NCI-H1092 treated with DMSO at 0.1 percent for 48 hours (cell line): ENCODE measurements at regions not wholly inside any gene's neighbourhood (a gene's known extent, or its start where the extent isn't known, plus 50 kb on each side); places are given as distances from the start of the nearest gene placed in this dataset.
"Not testable (repeated sequence)": the region's sequence is repeated elsewhere in the genome, so short reads cannot be mapped to it uniquely, and the experiment has no call there.

Experiments used
- DNase-seq: peaks from one replicate; lab custom pipeline; 2025; lab: John Stamatoyannopoulos, UW

- no peak for DNase-seq
Observed at GRCh38 chr9:30293231-30293630, 2091.2 kb upstream of the ACO1 start.

GRCh38 chr9:30299126-30299780, 2085.2 kb upstream of the ACO1 start:
- no peak for DNase-seq

DNA sequence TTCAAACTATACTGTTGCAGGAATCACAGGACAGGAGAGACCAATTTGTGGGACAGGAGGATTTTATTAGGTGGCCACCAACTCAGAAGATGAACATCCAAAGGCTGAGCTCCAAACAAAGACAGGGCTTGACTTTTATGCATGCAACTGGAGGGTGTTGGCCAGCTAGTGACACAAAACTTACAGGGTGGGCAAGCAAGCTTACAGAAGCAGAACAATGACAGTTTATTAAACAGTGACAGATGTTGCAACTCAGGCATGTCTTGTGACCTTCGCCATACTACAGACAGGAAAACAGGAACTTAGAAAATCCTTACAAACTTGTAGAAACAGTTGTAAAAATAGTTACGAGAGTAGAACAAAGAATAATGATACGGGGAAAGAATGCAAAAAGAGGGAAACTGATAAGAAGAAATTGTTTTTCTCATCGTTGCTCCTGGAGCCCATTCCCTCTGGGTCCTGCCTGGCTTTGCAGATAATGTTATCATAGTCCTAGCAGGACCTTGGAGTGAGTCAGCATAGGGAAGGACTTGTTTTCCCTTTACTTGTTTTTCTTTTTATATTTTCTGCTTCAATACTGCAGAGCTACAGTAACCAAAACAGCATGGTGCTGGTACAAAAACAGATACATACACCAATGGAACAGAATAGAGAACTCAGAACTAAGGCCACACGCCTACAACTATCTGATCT, 2083.0 kb upstream of the ACO1 start:
- no peak for DNase-seq

DNA sequence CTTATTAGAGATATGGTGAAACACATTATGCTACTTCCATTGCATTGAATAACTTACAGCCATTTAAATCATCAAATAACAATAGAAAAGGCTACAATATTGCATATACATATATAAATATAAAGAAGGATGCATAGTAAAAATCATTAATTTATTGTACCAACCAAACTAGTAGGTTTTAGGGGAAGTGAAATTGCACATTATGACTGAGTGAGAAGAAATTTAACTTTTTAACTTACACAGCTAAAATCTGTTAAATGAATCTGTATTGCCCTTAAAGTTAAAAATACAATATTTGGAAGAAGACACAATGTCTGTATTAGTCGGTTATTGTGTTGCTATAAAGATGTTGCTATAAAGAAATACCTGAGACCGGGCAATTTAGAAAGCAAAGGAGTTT, 2073.7 kb upstream of the ACO1 start:
- no peak for DNase-seq

DNA sequence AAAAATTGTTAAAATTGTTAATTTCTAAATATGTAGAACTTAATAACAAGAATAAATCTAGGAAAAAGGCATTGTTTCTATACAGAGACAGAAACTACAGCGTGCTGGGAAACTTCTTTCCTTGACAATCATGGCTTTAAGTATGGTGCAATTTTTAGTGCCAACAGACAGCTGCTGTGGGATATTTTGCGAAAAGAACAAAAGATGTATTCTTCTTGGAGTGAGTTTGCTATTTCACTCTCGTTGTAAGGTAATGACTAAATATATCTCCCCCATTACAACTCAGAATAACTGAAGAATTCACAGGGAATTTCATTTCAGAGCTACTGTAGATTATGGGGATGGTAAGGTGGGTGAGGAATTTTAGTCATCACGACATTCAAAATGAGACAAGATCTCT, 2055.0 kb upstream of the ACO1 start:
- no peak for DNase-seq

DNA sequence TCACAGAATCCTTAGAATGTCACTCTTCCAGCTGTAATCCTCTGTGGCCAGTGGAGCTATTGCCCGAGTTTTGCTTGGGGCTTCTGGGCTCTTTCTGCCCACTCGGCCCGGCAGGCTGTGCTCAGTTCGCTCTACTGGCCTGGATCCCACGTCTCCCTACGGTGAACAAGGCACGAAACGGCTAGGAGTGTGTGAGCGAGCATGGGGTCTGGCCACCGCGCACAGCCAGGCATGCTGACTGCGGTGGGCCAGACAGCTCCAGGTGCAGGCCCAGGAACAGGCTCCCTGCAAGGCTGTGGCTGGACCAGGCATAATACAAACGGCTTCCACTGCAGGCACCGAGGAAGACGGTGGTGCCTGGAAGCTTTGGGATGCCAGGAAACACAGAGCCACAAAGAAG, 2035.5 kb upstream of the ACO1 start:
- DNase-seq, result no peak

- DNase-seq, result no peak
Observed at GRCh38 chr9:30349526-30350513, 2034.6 kb upstream of the ACO1 start.

- no peak for DNase-seq
Observed at GRCh38 chr9:30356221-30356620, 2028.2 kb upstream of the ACO1 start.

DNA sequence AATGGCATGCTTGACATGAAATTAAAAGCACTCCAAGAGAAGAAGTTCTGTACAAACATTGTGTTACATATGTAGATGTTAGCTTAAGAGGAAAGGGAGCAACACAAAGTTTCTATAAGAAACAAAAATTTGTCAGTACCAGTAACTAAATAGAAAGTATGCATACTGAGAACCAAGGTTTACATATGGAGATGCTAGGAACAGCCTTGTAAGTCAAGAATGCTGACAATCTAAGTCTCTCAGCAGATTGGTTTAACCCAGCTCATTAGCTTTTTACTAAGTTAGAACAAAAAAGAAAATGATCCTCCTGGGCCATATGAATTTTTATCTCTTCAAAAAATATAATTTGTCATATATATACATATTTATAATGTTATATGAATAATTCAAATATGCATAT, 2022.1 kb upstream of the ACO1 start:
- no peak for DNase-seq

DNA sequence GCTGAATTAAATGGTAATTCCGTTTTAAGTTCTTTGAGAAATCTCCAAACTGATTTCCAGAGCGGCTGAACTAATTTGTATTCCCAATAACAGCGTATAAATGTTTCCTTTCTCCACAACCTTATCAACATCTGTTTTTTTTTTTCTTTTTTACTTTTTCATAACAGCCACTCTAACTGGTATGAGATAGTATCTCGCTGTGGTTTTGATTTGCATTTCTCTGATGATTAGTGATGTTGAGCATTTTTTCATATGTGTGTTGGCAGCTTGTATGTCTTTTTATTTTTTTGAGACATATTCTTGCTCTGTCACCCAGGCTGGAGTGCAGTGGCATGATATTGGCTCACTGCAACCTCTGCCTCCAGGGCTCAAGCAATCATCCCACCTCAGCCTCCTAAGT, 2018.3 kb upstream of the ACO1 start:
- not testable (repeated sequence) for DNase-seq

- DNase-seq, result no peak
Observed at GRCh38 chr9:30382271-30382670, 2002.2 kb upstream of the ACO1 start.

- no peak for DNase-seq
Observed at GRCh38 chr9:30410273-30410672, 1974.2 kb upstream of the ACO1 start.

DNA sequence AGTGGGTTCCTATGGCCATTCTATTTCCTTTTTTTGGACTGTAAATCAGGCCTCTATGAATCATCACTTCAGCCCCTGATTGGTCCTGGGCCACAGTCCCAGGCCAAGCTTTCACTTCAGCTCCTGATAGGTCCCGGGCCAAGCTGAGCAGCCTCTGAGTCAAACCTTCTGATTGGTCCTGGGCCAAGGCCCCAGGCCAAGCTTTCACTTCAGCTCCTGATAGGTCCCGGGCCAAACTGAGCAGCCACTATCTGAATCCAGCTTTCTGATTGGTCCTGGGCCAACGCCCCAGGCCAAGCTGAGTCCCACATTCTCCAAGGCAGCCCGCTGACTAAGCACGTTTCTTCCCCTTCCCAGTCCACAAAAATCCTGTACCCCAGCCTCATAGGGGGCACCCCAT, 1972.9 kb upstream of the ACO1 start:
- DNase-seq, result no peak

GRCh38 chr9:30459156-30459555, 1925.3 kb upstream of the ACO1 start:
- DNase-seq, result no peak

GRCh38 chr9:30476826-30477225, 1907.6 kb upstream of the ACO1 start:
- DNase-seq, result no peak

DNA sequence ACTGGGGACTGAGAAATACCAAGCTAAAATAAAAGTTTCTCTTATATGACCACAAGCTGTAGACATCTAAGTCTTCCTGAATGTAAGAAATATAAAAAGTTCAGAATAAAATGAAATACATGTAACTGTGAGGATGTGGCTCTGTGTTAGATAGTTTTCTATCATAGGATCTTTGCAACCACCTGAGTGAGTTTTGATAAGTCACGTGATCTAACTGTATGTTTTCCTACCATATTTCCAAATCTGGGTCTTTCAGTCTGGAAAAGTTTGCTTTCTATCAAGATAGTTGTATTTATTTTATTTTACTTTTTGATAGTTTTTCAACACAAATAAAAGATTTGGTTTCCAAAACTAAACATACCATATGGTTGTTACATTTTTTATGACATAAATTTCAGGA, 1905.8 kb upstream of the ACO1 start:
- DNase-seq, result no peak

- DNase-seq, result no peak
Observed at GRCh38 chr9:30482499-30482898, 1901.9 kb upstream of the ACO1 start.

- DNase-seq, result no peak
Observed at GRCh38 chr9:30484690-30485089, 1899.8 kb upstream of the ACO1 start.

- DNase-seq, result no peak
Observed at GRCh38 chr9:30504502-30504905, 1879.9 kb upstream of the ACO1 start.

DNA sequence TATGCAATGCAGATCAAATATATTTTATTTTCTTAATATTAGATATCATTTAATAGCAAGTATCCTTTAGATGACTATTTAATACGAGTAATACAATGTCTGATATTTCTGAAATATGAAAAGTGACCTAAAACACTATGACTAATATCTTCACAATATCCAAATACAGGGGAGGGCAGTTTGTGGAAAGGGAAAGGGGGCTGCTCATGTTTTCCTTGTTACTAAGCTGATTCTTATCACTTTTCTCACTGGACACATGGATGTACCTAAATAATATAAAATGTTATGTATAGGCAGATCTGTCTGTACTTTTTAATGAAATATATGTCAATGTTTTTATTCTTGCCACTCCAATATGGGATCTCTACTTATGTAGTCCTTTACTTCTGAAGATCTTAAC, 1879.1 kb upstream of the ACO1 start:
- DNase-seq, result no peak

GRCh38 chr9:30506749-30507148, 1877.7 kb upstream of the ACO1 start:
- DNase-seq, result no peak

DNA sequence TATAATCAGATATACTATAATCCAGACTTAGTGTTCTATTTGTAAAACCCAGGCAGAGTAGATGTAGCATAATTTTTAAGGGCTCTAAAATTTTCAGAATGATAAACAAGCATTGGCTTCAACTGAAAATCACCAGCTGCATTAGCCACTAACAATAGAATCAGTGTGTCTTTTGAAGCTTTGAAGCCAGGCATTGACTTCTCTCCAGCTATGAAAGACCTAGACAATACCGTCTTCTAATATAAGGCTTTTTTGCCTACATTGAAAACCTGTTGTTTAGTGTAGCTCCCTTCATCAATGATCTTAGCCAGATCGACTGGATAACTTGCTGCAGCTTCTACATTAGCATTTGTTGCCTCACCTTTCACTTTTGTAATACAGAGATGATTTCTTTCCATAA, 1877.3 kb upstream of the ACO1 start:
- no peak for DNase-seq

- no peak for DNase-seq
Observed at GRCh38 chr9:30511666-30512065, 1872.8 kb upstream of the ACO1 start.
